ENCODE measurements at regions not wholly inside any gene's neighbourhood (a gene's known extent, or its start where the extent isn't known, plus 50 kb on each side); places are given as distances from the start of the nearest gene placed in this dataset.
A peak's percentile ranks its signal among the peaks of the same experiment; 100 is the strongest.

DNA sequence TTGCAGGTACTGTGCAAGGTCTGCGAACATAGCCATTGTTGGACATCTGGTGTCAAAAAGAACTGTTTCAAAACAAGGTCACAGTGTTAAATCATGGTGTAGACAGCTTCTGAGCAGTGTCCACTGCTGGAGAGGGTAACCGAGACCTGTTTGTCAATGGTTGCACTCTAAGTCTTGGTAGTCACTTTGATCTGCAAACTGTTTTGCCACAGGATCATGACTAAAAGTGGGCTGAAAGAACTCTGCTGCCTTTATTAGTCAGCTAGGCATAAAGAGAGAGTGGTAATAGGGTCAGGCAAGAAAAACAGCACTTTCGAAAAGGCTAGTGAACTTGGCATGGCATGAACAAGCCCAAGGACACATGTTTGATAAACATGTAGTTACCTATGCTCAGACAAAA, 552.3 kb upstream of the CITED2 start:
- no peak for FAIRE-seq

- FAIRE-seq, result no peak
These were observed 551.6 kb upstream of the CITED2 start for GRCh38 chr6:139925894-139926641.

DNA sequence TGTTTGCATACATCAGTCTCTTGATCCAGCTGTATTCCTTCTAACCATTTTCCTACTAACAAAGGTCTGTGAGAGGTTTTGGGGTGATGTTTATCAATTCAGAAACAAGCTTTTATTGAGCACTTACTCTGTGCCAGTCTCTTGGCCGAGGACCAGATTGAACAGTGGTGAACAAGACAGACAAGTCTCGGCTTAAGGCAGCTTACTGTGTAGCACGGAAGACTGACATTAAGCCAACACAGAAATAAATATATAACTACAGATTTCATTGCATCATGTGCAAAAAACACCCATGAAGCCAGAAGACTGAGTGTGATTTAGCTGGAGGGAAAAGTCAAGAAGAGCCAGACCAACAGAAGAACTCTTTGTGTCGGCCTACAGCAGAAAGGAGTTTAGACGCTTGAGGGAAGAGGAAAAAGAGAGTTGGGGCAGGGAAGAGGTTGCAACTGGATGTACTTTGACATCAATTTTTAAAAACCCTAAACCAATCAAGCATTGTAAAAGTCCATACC, 549.6 kb upstream of the CITED2 start:
- FAIRE-seq, result no peak

GRCh38 chr6:139922236-139922635, 547.8 kb upstream of the CITED2 start:
- FAIRE-seq, result no peak

DNA sequence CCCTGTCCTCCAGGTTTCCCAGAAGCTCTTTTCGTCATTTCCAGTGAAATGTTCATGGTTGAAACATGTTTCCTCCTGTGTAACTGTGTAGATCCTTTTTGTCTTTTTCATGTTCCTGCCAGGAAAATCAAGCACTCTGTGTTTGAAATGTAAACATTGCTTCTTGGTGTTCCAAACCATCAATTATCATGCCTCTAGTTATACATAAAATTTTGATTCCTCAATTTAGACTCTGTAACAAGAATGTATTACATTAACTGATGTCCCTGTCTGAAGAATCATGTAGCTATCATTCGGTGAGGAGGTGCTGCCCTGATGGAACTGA, 546.3 kb upstream of the CITED2 start:
- no peak for FAIRE-seq

GRCh38 chr6:139920027-139920775, 545.8 kb upstream of the CITED2 start:
- peak; percentile 58 for FAIRE-seq

GRCh38 chr6:139919107-139920026, 544.9 kb upstream of the CITED2 start:
- no peak for FAIRE-seq

DNA sequence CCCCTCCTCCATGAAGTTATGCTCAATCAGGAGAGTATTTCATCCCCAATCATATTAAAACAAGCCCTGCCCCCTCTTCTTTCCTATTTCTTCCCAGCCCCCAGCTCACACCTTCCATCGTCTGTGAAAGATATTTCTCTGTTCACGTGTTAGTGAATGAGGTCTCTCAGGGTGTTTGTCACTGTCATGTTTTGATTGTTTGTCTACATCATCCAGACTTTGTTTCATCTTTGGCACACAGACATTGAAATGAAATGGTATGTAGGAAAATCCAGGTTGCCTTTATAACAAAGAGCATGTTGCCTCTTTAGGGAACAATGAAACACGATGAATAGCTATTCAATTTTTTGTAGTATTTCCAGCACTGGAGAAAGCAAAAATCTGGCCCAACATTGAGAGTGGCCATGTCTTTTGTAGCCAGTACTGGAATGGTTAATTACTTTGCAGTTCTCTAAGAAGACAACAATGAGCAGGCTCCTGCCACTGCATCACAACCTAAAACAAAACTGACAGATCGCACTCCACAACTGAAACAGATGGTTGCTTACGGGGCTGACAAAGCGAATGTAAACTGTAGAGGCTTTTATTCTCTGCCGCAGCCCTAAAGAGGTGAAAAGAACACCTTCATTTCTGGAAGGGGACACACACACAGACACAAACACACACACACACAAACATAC, 543.6 kb upstream of the CITED2 start:
- FAIRE-seq, result no peak

GRCh38 chr6:139914910-139915309, 540.5 kb upstream of the CITED2 start:
- no peak for FAIRE-seq

DNA sequence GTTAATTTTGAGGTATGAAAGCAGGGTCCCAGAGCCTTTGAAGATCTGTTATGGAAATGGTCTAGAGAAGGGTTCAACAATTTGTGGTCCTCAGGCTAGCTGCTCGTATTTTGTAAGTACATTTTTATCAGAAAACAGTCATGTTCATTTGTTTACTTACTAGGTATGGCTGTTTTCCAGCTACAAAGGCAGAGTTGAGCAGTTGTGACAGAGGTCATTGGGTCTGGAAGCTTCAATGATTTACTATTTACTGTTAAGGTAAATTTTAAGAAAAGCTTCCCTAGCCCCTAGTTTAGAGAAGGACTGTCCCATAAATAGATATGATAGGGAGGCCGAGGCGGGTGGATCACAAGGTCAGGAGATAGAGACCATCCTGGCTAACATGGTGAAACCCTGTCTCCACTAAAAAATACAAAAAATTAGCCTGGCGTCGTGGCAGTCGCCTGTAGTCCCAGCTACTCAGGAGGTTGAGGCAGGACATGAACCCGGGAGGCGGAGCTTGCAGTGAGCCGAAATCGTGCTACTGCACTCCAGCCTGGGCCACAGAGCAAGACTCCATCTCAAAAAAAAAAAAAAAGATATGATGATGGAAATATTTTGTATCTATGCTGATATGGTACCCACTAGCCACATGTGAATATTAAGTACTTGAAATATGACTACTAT, 538.4 kb upstream of the CITED2 start:
- FAIRE-seq, result no peak

DNA sequence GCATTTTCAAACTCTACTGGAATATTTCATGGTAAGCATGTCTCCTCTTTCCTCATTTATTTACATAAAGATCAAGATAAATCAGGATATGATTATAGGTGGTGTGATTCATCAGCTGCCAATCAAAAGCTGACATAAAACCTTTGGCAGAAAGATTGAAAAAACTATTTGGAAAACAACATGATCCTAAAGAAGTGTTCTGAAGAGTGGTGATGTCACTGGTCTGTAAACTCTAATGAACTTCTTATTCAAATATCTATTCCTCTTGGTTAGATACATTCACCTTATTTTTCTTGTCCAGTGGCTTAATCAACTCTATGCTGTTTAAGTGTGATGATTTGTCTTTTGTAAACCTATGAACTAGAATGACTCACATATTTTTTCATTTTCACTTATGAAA, 535.5 kb upstream of the CITED2 start:
- FAIRE-seq, result no peak

- FAIRE-seq, result peak; percentile 72
These were observed 531.1 kb upstream of the CITED2 start for GRCh38 chr6:139905404-139906052.

DNA sequence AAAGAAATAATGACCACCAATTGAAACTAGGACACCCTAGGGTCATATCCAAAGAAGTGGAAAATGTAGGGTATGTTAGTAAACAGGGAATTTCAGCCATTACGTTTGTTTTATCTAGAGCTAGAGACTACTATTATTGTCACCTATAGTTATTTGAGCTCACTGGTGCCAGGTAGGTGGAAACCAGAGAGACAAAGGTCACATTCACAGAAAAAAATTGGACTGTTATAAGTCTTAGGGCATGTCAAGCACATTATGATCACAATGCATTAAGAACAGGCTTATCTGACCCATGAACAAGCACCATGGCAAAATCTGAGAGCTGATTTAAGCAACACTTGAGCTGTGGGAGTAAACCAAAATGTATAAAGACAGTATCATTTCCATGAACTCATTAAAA, 530.1 kb upstream of the CITED2 start:
- FAIRE-seq, result no peak

DNA sequence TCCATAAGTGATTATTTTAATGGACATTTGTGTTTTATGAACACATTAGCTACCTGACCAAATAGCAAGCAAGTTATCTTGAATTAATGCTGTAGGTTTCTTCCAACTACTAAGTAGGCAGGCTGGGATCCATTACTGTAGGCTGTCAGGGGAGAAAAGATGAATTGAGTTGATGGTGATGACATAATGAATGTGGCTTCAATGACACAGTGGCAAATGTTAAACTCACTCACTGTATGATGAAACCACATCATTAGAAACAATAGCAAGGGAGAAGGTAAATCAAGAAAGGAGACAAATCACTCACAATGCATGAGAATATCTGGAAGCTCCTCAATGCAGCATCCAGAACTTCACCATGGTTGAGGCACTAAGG, 529.7 kb upstream of the CITED2 start:
- FAIRE-seq, result no peak

DNA sequence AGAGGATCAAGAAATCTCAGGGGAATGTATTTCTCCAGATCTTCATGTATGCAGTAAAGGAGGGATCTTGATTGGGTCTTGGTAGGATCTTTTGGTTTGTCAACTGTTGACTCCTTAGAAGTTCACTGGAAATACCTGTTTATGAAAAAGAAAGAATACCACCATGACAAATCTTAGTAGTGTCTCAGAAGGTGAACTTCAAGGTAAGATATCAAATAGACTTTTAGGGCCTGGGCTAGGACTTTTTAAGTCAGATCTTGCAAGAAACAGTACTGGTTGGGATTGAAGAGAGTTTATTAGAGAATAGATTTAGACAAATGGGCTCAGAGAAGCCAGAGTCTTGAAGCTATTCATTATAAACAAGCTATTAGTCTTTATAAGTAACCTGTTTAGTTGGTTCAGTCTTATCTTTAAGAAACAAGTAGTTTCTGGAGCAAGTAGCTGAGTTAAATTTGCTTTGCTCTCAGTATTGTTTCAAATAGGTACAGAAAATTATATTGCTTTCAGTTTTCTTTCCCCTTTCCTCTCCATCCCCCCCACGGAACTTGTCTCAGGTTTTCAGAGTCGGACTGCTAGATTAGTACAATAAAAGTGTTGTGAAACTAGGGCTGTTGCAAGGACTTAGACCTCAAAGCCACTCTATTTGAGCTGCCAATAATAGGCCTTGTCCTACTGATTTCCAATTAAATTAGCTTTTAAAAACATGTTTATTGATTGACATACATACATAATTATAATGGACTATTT, 529.1 kb upstream of the CITED2 start:
- FAIRE-seq, result no peak

DNA sequence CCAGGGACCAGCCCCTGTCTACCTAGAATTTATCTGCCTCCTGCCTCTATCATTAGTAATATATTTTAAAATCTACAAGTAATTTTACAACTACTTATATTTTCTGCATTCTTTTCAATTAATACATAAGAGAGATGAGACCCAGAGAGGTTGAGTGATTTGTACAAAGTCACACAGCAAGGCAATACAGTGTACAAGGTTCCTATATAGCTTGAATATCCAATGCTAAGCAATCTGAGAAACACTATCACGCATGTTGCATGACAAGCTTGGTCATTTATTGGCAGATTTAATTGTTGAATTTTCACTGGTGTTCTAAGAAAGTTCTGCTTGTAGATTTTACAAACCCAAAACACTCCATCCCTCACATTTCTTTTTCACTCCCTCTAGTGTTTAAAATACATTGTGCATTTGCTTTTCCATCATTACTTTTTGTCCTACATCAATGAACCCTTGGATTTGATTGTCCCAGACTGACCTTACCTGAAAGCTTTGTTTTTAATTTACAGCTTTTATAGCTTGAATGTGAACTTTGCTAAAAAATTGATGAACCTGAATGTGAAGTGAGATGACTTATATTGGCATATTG, 520.9 kb upstream of the CITED2 start:
- no peak for FAIRE-seq

DNA sequence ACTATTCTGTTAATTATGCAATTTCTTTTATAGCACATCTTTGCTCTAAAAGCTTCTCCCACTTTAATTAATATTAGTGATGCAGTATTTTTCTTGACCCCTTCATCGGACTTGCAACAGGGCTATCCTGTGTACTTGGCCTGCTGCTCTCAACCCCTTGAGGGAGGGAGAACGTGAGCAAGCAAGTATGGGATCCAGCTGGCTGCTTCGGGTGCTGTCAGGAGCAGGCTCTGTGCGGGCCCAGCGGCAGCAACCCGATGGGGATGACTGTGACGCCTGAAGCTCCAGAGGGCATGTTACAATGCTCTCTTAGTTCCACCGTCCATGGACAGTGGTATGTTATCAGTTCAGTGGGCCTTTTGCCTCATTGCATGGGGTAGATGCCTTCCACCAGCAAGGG, 519.8 kb upstream of the CITED2 start:
- FAIRE-seq, result no peak

- FAIRE-seq, result no peak
These were observed 517.0 kb upstream of the CITED2 start for GRCh38 chr6:139891471-139891870.

- FAIRE-seq, result no peak
These were observed 514.3 kb upstream of the CITED2 start for GRCh38 chr6:139888681-139889122.

- no peak for FAIRE-seq
These were observed 512.8 kb upstream of the CITED2 start for GRCh38 chr6:139887275-139887674.
